ENCODE measurements at regions not wholly inside any gene's neighbourhood (a gene's known extent, or its start where the extent isn't known, plus 50 kb on each side); places are given as distances from the start of the nearest gene placed in this dataset.

DNA sequence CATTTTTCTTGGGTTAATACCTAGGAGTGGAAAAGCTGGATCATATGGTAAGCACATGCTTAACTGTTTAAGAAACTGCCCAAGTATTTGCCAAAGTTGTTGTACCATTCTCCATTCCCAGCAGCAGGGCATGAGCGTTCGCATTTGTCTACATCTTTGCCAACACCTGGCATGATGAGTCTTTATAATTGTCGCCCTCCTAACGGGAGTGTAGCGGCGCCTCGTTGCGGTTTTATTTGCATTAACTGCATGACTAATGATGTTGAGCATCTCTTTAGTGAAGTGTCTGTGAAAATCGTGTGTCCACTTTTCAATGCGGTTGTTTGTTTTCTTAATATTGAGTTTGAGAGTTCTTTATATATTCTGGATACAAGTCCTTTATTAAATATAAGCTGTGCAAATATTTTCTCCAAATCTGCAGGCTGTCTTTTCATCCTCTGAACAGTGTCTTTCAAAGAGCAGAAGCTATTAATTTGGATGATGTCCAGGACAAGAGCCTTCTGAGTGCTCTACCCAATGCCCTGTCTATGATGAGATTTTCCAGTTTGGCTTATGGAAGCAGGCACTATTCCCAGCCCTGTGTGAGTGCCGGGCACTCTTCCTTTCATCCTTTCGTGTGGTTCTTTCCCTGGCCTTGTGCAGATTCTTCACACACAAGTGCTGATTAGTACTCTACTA lies 202.0 kb downstream of the FOXO1 start:
- TF ChIP-seq POLR2A (IDR thresholded peaks at IDR 0.05): no peak
- no peak for TF ChIP-seq POLR2AphosphoS5 (IDR thresholded peaks at IDR 0.05)
- TF ChIP-seq CTCF (IDR thresholded peaks at IDR 0.05 in 8 of 11, conservative IDR thresholded peaks at IDR 0.05 in 3 of 11): no peak
- Histone ChIP-seq H3K27ac (no peak overlapping the region), H3K9me3 (no peaks in the 10 kb centered on the region), H3K4me1 (peaks cover 0 to 6% (median 0%) of the 10 kb centered on the region in 6 donors), H3K4me3 (no peak overlapping the region), H3K36me3 (no peaks in the 10 kb centered on the region), H3K27me3 (replicated peaks in 1 of 7) (no peaks in the 10 kb centered on the region)
- no peak for DNase-seq
- intact Hi-C loops (cut with DNase I; ENCODE audit: low total_unique reads): no loop called here
- 75 to 90% (median 84%) methylated on average over 12 of the region's 12 CpGs for WGBS, 5 donors

GRCh38 chr13:40465015-40465390 lies 201.4 kb downstream of the FOXO1 start:
- H3K27ac ChIP-seq: no peak overlapping the region
- 93 to 100% (median 95%) methylated on average over 3 of the region's 3 CpGs for WGBS, 5 donors
- no peaks in the 10 kb centered on the region for H3K36me3 ChIP-seq

GRCh38 chr13:40466272-40466671 lies 200.2 kb downstream of the FOXO1 start:
- WGBS, 5 donors: 93 to 100% (median 96%) methylated on average over 6 of the region's 6 CpGs
- intact Hi-C loops (cut with DNase I; ENCODE audit: low total_unique reads): no loop called here
- Histone ChIP-seq H3K4me1 (peaks cover 0 to 6% (median 0%) of the 10 kb centered on the region in 6 donors), H3K36me3 (no peaks in the 10 kb centered on the region), H3K9me3 (no peaks in the 10 kb centered on the region), H3K27me3 (replicated peaks in 1 of 7) (no peaks in the 10 kb centered on the region), H3K4me3 (no peak overlapping the region), H3K27ac (no peak overlapping the region)
- no peak for TF ChIP-seq POLR2AphosphoS5 (IDR thresholded peaks at IDR 0.05)
- TF ChIP-seq POLR2A (IDR thresholded peaks at IDR 0.05): no peak
- no peak for TF ChIP-seq CTCF (IDR thresholded peaks at IDR 0.05 in 8 of 11, conservative IDR thresholded peaks at IDR 0.05 in 3 of 11)
- DNase-seq: no peak

More at GRCh38 chr13:40465015-40465390, 201.4 kb downstream of the FOXO1 start:
- Histone ChIP-seq H3K27me3 (replicated peaks in 1 of 7) (no peaks in the 10 kb centered on the region), H3K9me3 (no peaks in the 10 kb centered on the region), H3K4me3 (no peak overlapping the region), H3K4me1 (peaks cover 0 to 6% (median 0%) of the 10 kb centered on the region in 6 donors)
- DNase-seq: no peak
- intact Hi-C loops (cut with DNase I; ENCODE audit: low total_unique reads): no loop called here
- TF ChIP-seq POLR2AphosphoS5 (IDR thresholded peaks at IDR 0.05): no peak
- no peak for TF ChIP-seq POLR2A (IDR thresholded peaks at IDR 0.05)
- TF ChIP-seq CTCF (IDR thresholded peaks at IDR 0.05 in 8 of 11, conservative IDR thresholded peaks at IDR 0.05 in 3 of 11): no peak

DNA sequence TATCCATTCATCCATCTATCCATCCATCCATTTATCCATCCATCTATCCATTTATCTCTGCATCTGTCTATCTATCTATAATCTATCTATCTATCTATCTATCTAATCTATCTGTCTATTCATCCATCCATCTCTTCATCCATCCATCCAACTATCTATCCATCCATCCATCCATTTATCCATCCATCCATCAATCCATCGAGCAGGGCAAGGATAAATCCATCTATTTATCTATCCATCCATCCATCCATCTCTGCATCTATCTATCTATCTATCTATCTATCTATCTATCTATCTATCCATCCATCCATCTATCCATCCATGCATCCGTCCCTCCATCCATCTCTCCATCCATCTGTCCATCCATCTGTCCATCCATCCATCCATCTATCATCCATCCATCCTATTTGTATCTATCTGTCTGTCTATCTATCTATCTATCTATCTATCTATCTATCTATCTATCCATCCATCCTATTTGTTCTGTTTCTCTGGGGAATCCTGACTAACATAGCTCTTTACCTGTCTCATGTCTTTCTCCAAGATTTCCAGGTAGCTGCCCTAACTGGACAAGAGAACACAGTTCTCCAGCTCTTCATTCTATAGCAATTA lies 198.1 kb downstream of the FOXO1 start:
- no peaks in the 10 kb centered on the region for H3K27me3 ChIP-seq (replicated peaks in 1 of 7)
- DNase-seq: no peak
- H3K27ac ChIP-seq: no peak overlapping the region
- no peaks in the 10 kb centered on the region for H3K36me3 ChIP-seq
- H3K4me3 ChIP-seq: no peak overlapping the region
- intact Hi-C loops (cut with DNase I; ENCODE audit: low total_unique reads): no loop called here
- no peaks in the 10 kb centered on the region for H3K9me3 ChIP-seq
- H3K4me1 ChIP-seq: peaks cover 0 to 6% (median 0%) of the 10 kb centered on the region in 6 donors
- WGBS, 5 donors: 81 to 84% (median 83%) methylated on average over 2 of the region's 2 CpGs
- TF ChIP-seq CTCF (IDR thresholded peaks at IDR 0.05 in 8 of 11, conservative IDR thresholded peaks at IDR 0.05 in 3 of 11): no peak
- no peak for TF ChIP-seq POLR2A (IDR thresholded peaks at IDR 0.05)
- no peak for TF ChIP-seq POLR2AphosphoS5 (IDR thresholded peaks at IDR 0.05)
